Lower lobe of right lung (tissue), 2 donors: ENCODE measurements at regions not wholly inside any gene's neighbourhood (a gene's known extent, or its start where the extent isn't known, plus 50 kb on each side); places are given as distances from the start of the nearest gene placed in this dataset.

ENCODE experiments used
- ATAC-seq, 2 donors: fragments of 200-7000 bp; cut with Tn5 transposase; one replicate each; pipeline ENCODE4 v1.9.1; 2020 to 2022; ENCODE audit warnings: mild to moderate bottlenecking in 2 of 2, moderate library complexity in 2 of 2
- DNase-seq: peaks from one replicate; pipeline ENCODE4 v3.0.0-alpha.2; 2020
- H3K27ac ChIP-seq: fragments of 200-600 bp; one replicate; pipeline ENCODE4 v1.8.0; 2022
- H3K27me3 ChIP-seq: fragments of 200-600 bp; one replicate; pipeline ENCODE4 v1.8.0; 2022; ENCODE audit warnings: low read depth
- H3K36me3 ChIP-seq: fragments of 200-600 bp; one replicate; pipeline ENCODE4 v1.8.0; 2022; ENCODE audit warnings: mild to moderate bottlenecking
- H3K4me1 ChIP-seq: fragments of 200-600 bp; one replicate; pipeline ENCODE4 v1.8.0; 2022
- H3K4me3 ChIP-seq: fragments of 200-600 bp; one replicate; pipeline ENCODE4 v1.8.0; 2022; ENCODE audit warnings: mild to moderate bottlenecking
- H3K9me3 ChIP-seq: fragments of 200-600 bp; one replicate; pipeline ENCODE4 v1.8.0; 2022
- intact Hi-C: fragments of 100-400 bp; cut with DNase I; formaldehyde crosslinking; loops from one replicate; pipeline ENCODE4 v1.11.0; 2022
- TF ChIP-seq, protein P1 (sequence below): fragments of 200-600 bp; IDR thresholded peaks from one replicate; pipeline ENCODE4 v1.8.0; 2022; ENCODE audit warnings: antibody characterized with exemption, mild to moderate bottlenecking
- donor health status: DM: no; HTN: yes; CAD: no; lungs with severe emphysema.

- TF ChIP-seq, protein P1, sequence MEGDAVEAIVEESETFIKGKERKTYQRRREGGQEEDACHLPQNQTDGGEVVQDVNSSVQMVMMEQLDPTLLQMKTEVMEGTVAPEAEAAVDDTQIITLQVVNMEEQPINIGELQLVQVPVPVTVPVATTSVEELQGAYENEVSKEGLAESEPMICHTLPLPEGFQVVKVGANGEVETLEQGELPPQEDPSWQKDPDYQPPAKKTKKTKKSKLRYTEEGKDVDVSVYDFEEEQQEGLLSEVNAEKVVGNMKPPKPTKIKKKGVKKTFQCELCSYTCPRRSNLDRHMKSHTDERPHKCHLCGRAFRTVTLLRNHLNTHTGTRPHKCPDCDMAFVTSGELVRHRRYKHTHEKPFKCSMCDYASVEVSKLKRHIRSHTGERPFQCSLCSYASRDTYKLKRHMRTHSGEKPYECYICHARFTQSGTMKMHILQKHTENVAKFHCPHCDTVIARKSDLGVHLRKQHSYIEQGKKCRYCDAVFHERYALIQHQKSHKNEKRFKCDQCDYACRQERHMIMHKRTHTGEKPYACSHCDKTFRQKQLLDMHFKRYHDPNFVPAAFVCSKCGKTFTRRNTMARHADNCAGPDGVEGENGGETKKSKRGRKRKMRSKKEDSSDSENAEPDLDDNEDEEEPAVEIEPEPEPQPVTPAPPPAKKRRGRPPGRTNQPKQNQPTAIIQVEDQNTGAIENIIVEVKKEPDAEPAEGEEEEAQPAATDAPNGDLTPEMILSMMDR, result no peak
- DNase-seq, result no peak
- no peak for ATAC-seq
- Histone ChIP-seq H3K9me3 (no peaks in the 10 kb centered on the region), H3K4me3 (no peak overlapping the region), H3K27ac (no peak overlapping the region), H3K36me3 (no peaks in the 10 kb centered on the region), H3K4me1 (no peaks in the 10 kb centered on the region), H3K27me3 (no peaks in the 10 kb centered on the region)
- intact Hi-C loops, result no loop called here
Observed at GRCh38 chr10:90274721-90275468, 573.5 kb downstream of the KIF20B start.

GRCh38 chr10:90276894-90277475, 575.6 kb downstream of the KIF20B start:
- H3K27me3 ChIP-seq, result no peaks in the 10 kb centered on the region

DNA sequence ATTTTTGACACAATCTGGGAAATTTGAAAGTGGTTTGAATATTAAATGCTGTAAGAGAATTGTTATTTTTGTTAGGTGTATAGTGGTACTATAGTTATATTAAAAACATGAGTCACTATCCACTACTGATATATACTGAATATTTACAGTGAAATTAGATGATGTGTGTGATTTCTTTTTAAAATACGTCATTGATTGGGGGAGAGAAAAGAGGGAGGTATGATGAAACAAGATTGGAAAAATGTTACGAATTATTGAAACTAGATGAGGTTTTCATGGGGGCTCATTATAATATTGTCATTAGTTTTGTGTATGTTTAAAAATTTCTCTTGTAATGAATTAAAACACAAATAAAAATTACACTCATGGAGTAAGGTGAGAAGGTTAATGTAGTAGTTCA, 571.4 kb downstream of the HTR7 start:
- intact Hi-C loops, result no loop called here
- Histone ChIP-seq H3K27ac (no peak overlapping the region), H3K9me3 (no peaks in the 10 kb centered on the region), H3K36me3 (no peaks in the 10 kb centered on the region), H3K27me3 (no peaks in the 10 kb centered on the region), H3K4me3 (no peak overlapping the region), H3K4me1 (no peaks in the 10 kb centered on the region)
- ATAC-seq, result no peak
- TF ChIP-seq, protein P1, result no peak
- DNase-seq, result no peak

More at GRCh38 chr10:90276894-90277475, 575.6 kb downstream of the KIF20B start:
- H3K27ac ChIP-seq, result no peak overlapping the region
- ATAC-seq (no peak), DNase-seq (no peak)
- no peaks in the 10 kb centered on the region for H3K9me3 ChIP-seq
- H3K36me3 ChIP-seq, result no peaks in the 10 kb centered on the region
- H3K4me3 ChIP-seq, result no peak overlapping the region
- intact Hi-C loops, result no loop called here
- TF ChIP-seq, protein P1, result no peak
- H3K4me1 ChIP-seq, result no peaks in the 10 kb centered on the region

DNA sequence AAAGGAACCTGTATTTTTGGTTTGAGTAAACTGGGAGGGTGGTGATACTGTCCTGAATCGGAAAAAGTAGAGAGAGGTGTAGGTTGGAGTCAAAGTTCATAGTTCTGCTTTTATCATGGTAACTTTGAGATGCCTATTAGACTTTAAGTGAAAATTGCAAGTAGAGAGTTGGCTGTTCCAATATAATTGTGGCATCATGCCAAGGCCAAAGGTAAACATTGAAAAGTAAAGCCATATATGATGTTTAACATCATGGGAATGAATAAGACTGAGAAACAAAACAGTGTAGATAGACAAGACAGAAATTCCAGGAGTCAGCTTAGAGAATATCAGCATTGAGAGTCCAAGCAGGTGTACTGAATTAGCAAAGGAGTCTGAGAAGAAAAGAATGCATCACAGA, 570.9 kb downstream of the HTR7 start:
- DNase-seq (no peak), ATAC-seq (no peak)
- H3K27me3 ChIP-seq, result no peaks in the 10 kb centered on the region
- no peak overlapping the region for H3K4me3 ChIP-seq
- H3K9me3 ChIP-seq, result no peaks in the 10 kb centered on the region
- TF ChIP-seq, protein P1, result no peak
- H3K27ac ChIP-seq, result no peak overlapping the region
- intact Hi-C loops, result no loop called here
- no peaks in the 10 kb centered on the region for H3K36me3 ChIP-seq
- no peaks in the 10 kb centered on the region for H3K4me1 ChIP-seq

DNA sequence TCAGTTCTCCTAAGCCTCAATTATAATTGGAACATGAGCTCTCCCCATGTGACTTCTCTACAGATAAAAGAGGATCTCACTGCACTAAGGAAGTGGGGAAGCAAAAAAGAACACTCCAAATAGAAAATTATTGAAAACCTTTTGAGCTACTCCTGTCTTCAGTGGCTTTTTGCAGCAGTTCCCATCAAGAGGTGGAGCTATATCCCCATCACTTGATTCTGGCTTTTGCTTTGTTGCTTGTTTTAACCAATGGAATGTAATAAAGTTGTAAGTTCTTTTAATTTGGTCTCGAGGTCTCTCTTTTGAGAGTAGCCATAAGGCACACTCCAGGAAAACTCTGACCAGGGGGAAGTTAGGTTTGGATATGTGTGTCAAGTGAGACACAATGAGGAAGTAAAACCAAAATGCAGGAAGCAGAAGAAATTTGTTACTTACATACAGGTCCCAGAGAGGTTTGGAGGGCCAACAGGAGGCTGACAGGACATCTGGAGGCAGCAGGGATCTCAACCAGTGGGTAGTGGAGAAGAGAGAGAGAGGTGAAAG, 569.4 kb downstream of the HTR7 start:
- ATAC-seq (peak; percentile 40 to 62), DNase-seq (no peak)
- Histone ChIP-seq H3K9me3 (no peaks in the 10 kb centered on the region), H3K27me3 (no peaks in the 10 kb centered on the region), H3K4me1 (no peaks in the 10 kb centered on the region), H3K27ac (no peak overlapping the region), H3K36me3 (no peaks in the 10 kb centered on the region), H3K4me3 (no peak overlapping the region)
- TF ChIP-seq, protein P1, result no peak
- intact Hi-C loops, result no loop called here
